HG03565 (cell line): ENCODE measurements at regions not wholly inside any gene's neighbourhood (a gene's known extent, or its start where the extent isn't known, plus 50 kb on each side); places are given as distances from the start of the nearest gene placed in this dataset.

Source experiments
- ATAC-seq: cut with Tn5 transposase; IDR thresholded peaks from one replicate; pipeline ENCODE4 v1.9.1; 2021; ENCODE audit warnings: mild to moderate bottlenecking, moderate library complexity; ENCODE audit not compliant: unreplicated experiment

- no peak for ATAC-seq
Observed at GRCh38 chr10:107708981-107709380, 544.5 kb upstream of the SORCS1 start.

DNA sequence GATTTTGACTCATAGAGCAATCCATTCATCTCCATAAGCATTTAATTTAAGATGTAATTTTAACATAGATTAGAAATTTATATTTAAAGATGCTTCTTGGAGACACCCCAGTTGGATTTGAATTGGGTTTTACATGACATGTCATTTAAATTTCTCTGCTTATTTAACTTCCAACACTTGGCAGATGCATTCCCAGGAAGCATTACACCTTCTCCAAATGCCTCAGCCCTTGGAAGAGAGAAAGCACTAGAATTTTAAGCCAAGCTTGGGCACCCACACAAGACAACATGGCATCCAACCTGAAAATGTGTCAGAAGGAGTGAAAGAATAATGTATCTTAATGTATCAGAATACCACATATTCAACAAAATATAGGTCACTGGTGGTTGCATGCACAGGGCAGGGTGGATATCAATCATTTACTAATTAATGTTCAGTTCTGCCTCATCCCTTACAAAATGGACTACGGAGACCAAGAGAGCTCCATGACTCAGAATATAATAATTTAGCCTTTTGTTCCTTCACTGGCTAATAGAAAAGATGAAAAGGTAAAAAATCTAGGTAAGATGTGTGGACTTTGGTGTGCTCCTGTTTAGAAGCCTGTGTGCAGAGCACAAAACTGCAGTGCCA lies 541.7 kb upstream of the SORCS1 start:
- no peak for ATAC-seq

DNA sequence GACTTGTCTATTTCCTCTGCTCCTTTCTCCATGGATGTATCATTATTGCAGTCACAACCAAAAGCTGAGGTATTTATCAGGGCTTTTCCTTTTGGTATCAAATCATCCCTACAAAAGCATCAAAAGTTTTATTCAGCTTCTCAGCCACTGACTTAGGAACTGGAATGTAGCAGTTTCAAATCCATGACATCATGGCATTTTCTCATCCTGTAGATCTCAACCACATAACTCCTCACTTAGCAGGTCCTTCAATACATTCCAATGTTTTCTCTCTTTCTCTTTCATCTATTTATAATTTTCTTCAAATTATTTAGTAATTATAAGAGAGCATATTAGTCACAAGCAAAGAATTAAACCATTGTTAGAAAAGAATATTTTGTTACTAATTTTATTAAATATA lies 537.4 kb upstream of the SORCS1 start:
- no peak for ATAC-seq

DNA sequence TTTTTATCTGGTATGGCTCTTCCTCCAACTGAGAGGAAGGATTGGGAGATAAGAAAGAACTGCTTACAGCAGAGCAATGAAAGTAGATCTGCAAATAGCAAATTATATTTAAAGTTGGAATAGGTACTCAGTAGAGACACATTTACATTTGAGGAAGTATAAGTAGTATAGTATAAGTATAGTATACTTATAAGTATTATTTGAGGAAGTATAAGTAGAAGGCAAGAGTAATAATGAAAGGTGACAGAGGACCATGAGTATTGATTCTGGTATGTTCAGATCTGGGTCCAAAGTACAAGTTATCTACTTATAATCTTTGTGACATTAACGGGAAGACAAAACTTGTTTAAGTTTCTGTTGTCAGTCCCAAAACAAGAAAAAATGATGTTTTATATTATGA lies 527.6 kb upstream of the SORCS1 start:
- ATAC-seq: peak; percentile 53

DNA sequence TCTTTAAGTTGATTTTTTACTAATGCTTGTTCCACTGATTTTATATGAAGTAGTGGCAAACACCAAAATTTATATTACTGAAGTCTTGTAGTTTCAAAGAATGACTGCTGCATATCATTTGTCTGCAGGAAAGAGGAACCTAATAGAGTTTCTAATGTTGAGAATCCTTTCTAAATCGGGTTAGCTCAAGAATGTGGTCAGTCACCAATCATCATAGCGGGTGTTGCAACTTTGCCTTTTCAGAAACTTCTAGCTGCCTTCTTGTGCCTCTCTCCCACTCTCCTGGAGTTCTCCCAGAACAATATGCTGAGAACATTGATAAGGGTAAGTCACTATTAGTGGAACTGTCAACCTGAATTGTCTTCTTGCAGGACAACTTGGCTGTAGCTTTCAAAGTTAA lies 524.8 kb upstream of the SORCS1 start:
- ATAC-seq: no peak

GRCh38 chr10:107687701-107688100 lies 523.2 kb upstream of the SORCS1 start:
- no peak for ATAC-seq

GRCh38 chr10:107686095-107686494 lies 521.6 kb upstream of the SORCS1 start:
- ATAC-seq: peak; percentile 55

GRCh38 chr10:107671960-107672359 lies 507.5 kb upstream of the SORCS1 start:
- ATAC-seq: no peak

- ATAC-seq: no peak
Observed at GRCh38 chr10:107666214-107666613, 501.7 kb upstream of the SORCS1 start.

- ATAC-seq: no peak
Observed at GRCh38 chr10:107665459-107665858, 501.0 kb upstream of the SORCS1 start.

- ATAC-seq: no peak
Observed at GRCh38 chr10:107657851-107658250, 493.3 kb upstream of the SORCS1 start.

GRCh38 chr10:107656932-107657331 lies 492.4 kb upstream of the SORCS1 start:
- no peak for ATAC-seq

GRCh38 chr10:107653832-107654287 lies 489.4 kb upstream of the SORCS1 start:
- peak; percentile 85 for ATAC-seq

DNA sequence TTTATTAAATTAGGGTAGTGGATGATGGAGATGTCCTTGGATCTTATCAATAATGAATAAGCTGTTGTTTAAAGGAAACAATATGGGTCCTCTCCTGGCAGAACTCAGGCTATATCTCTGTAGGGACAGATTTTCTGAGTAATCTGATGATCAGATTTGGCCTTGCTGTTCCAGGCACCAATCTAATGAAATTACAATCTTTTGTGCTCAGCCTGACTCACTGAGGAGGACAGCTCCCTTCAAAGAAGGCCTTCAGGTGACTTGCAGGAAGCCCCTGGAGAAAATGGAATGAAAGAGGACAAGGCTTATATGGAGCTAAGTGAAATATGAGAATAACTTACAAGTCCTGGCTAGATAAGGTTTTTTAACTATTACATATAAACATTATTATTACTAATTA lies 486.4 kb upstream of the SORCS1 start:
- no peak for ATAC-seq

- no peak for ATAC-seq
Observed at GRCh38 chr10:107649249-107649648, 484.7 kb upstream of the SORCS1 start.

GRCh38 chr10:107647462-107647861 lies 483.0 kb upstream of the SORCS1 start:
- peak; percentile 93 for ATAC-seq

GRCh38 chr10:107631876-107632275 lies 467.4 kb upstream of the SORCS1 start:
- ATAC-seq: no peak

- no peak for ATAC-seq
Observed at GRCh38 chr10:107626862-107627261, 462.4 kb upstream of the SORCS1 start.

- ATAC-seq: no peak
Observed at GRCh38 chr10:107623292-107623691, 458.8 kb upstream of the SORCS1 start.

DNA sequence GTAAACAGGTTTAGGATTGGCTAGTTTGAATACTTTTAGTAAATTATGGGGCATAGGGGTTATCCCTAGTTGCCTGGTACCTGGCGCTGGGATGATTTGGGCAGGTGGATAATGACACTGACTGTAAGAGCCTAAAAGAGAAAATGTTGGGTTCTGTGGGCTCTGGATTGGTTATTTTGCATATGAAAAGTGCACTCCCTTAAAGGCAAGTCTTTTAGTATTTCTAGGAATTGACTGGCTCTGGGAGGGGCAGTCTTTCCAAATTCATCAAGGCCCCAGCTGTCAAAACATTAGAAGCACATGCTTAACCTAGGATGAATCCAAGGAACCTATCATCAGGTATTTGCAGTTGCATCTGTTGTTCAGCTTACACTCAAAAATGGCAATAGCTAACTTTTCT lies 454.6 kb upstream of the SORCS1 start:
- no peak for ATAC-seq

DNA sequence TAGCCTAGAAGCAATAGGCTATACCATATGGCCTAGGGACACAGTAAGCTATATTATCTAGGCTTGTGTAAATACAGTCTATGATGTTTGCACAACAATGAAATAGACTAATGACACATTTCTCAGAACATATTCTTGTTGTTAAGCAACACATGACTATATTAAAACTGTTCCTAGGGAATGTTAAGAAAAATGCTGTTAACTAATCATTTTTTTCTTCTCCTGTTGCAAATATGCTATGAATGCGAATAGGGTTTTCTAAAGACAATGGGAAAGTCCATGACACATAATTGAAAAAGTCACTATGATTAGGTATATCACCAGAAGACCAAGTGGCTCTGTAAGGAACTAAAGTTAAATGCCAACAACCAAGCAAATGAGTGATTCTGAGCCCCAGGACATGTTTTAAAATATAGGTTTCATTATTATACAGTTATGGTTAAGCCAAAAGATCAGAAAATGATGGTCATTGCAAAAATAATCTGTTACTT lies 454.0 kb upstream of the SORCS1 start:
- ATAC-seq: peak; percentile 47

GRCh38 chr10:107616463-107617410 lies 452.2 kb upstream of the SORCS1 start:
- no peak for ATAC-seq
